ENCODE measurements at regions not wholly inside any gene's neighbourhood (a gene's known extent, or its start where the extent isn't known, plus 50 kb on each side); places are given as distances from the start of the nearest gene placed in this dataset.

DNA sequence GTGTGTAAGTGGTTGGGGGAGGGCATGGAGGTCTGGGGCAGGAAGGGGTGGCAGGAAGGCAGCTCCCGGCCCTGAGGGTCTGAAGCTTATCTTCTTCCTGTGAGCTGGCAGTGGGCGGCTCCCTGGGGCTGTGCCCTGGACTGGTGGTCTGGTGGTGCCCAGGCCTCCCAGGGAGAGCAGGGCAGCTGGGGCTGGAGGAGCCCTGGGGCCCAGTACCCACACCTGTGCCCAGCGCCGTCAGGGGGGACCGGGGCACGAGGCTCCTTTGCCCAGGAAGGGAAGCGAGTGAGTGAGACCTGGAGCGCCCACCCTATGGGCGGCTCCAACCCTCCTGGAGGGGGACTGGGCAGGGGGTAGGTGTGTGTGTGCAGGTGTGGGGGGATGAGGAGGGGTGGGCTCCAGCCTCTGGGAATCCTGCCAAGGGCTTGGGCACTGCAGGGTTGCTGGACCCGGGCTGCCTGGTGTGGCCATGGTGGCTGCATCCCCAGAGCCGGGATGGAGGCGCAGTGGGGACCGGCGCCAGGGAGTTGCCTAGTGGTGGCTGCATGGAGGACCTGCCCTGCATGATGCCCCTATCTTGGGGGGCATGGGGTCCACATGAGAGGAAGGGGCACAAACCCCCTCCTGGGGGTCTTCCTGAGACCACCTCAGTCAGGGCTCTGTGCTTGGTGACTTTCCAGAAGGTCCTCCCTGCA is 353.6 kb downstream of the TMEM121 start:
- TF ChIP-seq, protein P1, sequence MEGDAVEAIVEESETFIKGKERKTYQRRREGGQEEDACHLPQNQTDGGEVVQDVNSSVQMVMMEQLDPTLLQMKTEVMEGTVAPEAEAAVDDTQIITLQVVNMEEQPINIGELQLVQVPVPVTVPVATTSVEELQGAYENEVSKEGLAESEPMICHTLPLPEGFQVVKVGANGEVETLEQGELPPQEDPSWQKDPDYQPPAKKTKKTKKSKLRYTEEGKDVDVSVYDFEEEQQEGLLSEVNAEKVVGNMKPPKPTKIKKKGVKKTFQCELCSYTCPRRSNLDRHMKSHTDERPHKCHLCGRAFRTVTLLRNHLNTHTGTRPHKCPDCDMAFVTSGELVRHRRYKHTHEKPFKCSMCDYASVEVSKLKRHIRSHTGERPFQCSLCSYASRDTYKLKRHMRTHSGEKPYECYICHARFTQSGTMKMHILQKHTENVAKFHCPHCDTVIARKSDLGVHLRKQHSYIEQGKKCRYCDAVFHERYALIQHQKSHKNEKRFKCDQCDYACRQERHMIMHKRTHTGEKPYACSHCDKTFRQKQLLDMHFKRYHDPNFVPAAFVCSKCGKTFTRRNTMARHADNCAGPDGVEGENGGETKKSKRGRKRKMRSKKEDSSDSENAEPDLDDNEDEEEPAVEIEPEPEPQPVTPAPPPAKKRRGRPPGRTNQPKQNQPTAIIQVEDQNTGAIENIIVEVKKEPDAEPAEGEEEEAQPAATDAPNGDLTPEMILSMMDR (IDR thresholded peaks at IDR 0.05) = no peak
- no peak for TF ChIP-seq POLR2A (IDR thresholded peaks at IDR 0.05)
